ENCODE measurements at regions not wholly inside any gene's neighbourhood (a gene's known extent, or its start where the extent isn't known, plus 50 kb on each side); places are given as distances from the start of the nearest gene placed in this dataset.
A peak's percentile ranks its signal among the peaks of the same experiment; 100 is the strongest.

DNA sequence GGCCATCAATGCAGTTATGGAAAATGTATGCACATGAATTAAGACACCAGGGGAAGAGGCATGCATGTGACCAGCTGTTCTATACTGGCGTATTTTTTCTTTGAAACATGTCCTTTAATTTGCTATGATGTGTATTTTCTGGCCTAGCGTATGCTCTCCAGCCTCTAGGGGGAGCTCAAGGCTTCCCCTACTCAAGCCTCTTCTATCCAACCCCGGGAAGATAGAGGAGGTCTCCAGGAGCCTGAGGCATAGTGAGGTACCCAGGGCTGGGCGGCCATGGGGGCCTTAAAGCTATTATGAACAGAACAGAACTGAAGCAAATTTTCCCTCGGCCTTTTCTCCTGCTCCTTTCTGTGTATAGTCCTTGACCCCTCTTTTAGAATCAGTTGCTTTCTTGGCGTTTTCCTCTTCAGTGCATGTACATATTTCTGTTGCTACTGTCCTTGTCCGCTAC is 528.9 kb downstream of the MAFB start:
- peak; percentile 46 for TF ChIP-seq CTCF (IDR thresholded peaks at IDR 0.05; ENCODE audit: insufficient read depth, missing control alignments)
- FAIRE-seq: no peak
- no peak for DNase-seq (ENCODE audit: insufficient read length, low spot score)

GRCh38 chr20:40159276-40159675 is 529.8 kb downstream of the MAFB start:
- no peak for TF ChIP-seq CTCF (IDR thresholded peaks at IDR 0.05; ENCODE audit: insufficient read depth, missing control alignments)
- DNase-seq (ENCODE audit: insufficient read length, low spot score): no peak
- FAIRE-seq: no peak

- no peak for DNase-seq (ENCODE audit: insufficient read length, low spot score)
- FAIRE-seq: no peak
- no peak for TF ChIP-seq CTCF (IDR thresholded peaks at IDR 0.05; ENCODE audit: insufficient read depth, missing control alignments)
Measured at GRCh38 chr20:40156600-40157317, 532.3 kb downstream of the MAFB start.

DNA sequence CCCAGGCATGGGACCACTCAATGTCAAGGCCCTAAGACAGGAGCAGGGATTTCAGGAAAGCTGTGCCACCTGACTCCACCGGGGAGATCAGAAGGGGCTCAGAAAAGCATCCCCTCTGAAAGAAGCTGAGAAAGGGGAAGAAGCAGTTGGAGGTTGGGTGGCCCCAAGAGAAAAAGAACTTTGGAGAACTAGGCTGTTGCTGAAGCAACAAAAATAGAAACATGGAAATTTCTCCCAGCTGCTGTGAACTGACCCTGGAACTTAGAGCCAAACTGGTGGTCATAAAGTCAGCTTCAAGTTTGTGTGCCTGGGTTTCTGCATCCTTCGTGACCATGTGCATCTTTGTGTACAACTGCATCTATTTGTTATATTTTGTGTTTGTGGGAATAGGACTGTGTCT is 534.5 kb downstream of the MAFB start:
- no peak for DNase-seq (ENCODE audit: insufficient read length, low spot score)
- FAIRE-seq: no peak
- TF ChIP-seq CTCF (IDR thresholded peaks at IDR 0.05; ENCODE audit: insufficient read depth, missing control alignments): no peak

GRCh38 chr20:40148886-40149285 is 540.1 kb downstream of the MAFB start:
- no peak for DNase-seq (ENCODE audit: insufficient read length, low spot score)
- FAIRE-seq: no peak
- no peak for TF ChIP-seq CTCF (IDR thresholded peaks at IDR 0.05; ENCODE audit: insufficient read depth, missing control alignments)

GRCh38 chr20:40146071-40146470 is 543.0 kb downstream of the MAFB start:
- TF ChIP-seq CTCF (IDR thresholded peaks at IDR 0.05; ENCODE audit: insufficient read depth, missing control alignments): no peak
- FAIRE-seq (no peak), DNase-seq (ENCODE audit: insufficient read length, low spot score) (no peak)

GRCh38 chr20:40144581-40144980 is 544.5 kb downstream of the MAFB start:
- TF ChIP-seq CTCF (IDR thresholded peaks at IDR 0.05; ENCODE audit: insufficient read depth, missing control alignments): no peak
- FAIRE-seq: no peak
- DNase-seq (ENCODE audit: insufficient read length, low spot score): no peak

Data from D721Med (cell line).